Smooth muscle cell (in vitro differentiated cells): ENCODE measurements at regions not wholly inside any gene's neighbourhood (a gene's known extent, or its start where the extent isn't known, plus 50 kb on each side); places are given as distances from the start of the nearest gene placed in this dataset.

ENCODE experiments used
- DNase-seq: peaks from one replicate; lab custom pipeline; 2025; ENCODE audit not compliant: unreplicated experiment; lab: John Stamatoyannopoulos, UW
- H2AFZ ChIP-seq: fragments of 200-600 bp; sonication (generic); 2 replicates; pipeline ENCODE4 v1.6.0; 2016; ENCODE audit warnings: antibody characterized with exemption, low read depth, mild to moderate bottlenecking
- H3F3A ChIP-seq: fragments of 200-600 bp; sonication (generic); 2 replicates; pipeline ENCODE4 v1.6.0; 2017; ENCODE audit warnings: antibody characterized with exemption, low read depth
- H3K27ac ChIP-seq: fragments of 200-600 bp; sonication (generic); 2 replicates; pipeline ENCODE4 v1.5.1; 2016; ENCODE audit warnings: low read depth, mild to moderate bottlenecking
- H3K27me3 ChIP-seq: fragments of 200-600 bp; sonication (generic); 2 replicates; pipeline ENCODE4 v1.6.1; 2016; ENCODE audit warnings: low read depth, mild to moderate bottlenecking
- H3K36me3 ChIP-seq: fragments of 200-600 bp; sonication (generic); 2 replicates; pipeline ENCODE4 v1.5.1; 2016; ENCODE audit warnings: low read depth
- H3K4me1 ChIP-seq: fragments of 200-600 bp; sonication (generic); 2 replicates; pipeline ENCODE4 v1.5.1; 2016; ENCODE audit warnings: low read depth
- H3K4me2 ChIP-seq: fragments of 200-600 bp; sonication (generic); 2 replicates; pipeline ENCODE4 v1.6.0; 2016; ENCODE audit warnings: mild to moderate bottlenecking
- H3K4me3 ChIP-seq: fragments of 200-600 bp; sonication (generic); 2 replicates; pipeline ENCODE4 v1.5.1; 2016; ENCODE audit warnings: mild to moderate bottlenecking
- H3K79me2 ChIP-seq: fragments of 200-600 bp; sonication (generic); 2 replicates; pipeline ENCODE4 v1.6.0; 2016; ENCODE audit warnings: low read depth, mild to moderate bottlenecking
- H3K9ac ChIP-seq: fragments of 200-600 bp; sonication (generic); 2 replicates; pipeline ENCODE4 v1.6.0; 2016; ENCODE audit warnings: low read depth
- H3K9me3 ChIP-seq: fragments of 200-600 bp; sonication (generic); replicated peaks from 2 replicates; pipeline ENCODE4 v1.5.1; 2016; ENCODE audit warnings: low read depth
- H4K20me1 ChIP-seq: fragments of 200-600 bp; sonication (generic); 2 replicates; pipeline ENCODE4 v1.6.0; 2016; ENCODE audit warnings: low read depth
- CTCF ChIP-seq: fragments of 200-600 bp; sonication (generic); IDR thresholded peaks from 2 replicates; pipeline ENCODE4 v1.5.1; 2017; ENCODE audit warnings: borderline replicate concordance, mild to moderate bottlenecking, antibody characterized with exemption; ENCODE audit not compliant: insufficient read depth, poor library complexity, severe bottlenecking
- WGBS: methylation state at CpG from one replicate; pipeline ENCODE4 v1.1.7; 2016; ENCODE audit warnings: low lambda C conversion rate; 5-methylcytosine and 5-hydroxymethylcytosine counted together

- WGBS = 99% methylated on average over 10 of the region's 10 CpGs
- Histone ChIP-seq H2AFZ (no peak overlapping the region), H3K27me3 (no peaks in the 10 kb centered on the region), H4K20me1 (no peaks in the 10 kb centered on the region), H3K4me2 (no peak overlapping the region), H3F3A (no peaks in the 10 kb centered on the region), H3K36me3 (no peaks in the 10 kb centered on the region), H3K4me1 (peaks cover 20% of the 10 kb centered on the region), H3K9ac (no peak overlapping the region), H3K79me2 (no peaks in the 10 kb centered on the region), H3K9me3 (no peaks in the 10 kb centered on the region), H3K27ac (no peak overlapping the region), H3K4me3 (no peak overlapping the region)
- no peak for TF ChIP-seq CTCF
- no peak for DNase-seq
These were observed 134.5 kb upstream of the C2CD4B start for GRCh38 chr15:62299541-62299940.

- no peaks in the 10 kb centered on the region for H3F3A ChIP-seq
- WGBS = 87% methylated on average over 3 of the region's 3 CpGs
- no peak overlapping the region for H2AFZ ChIP-seq
- H4K20me1 ChIP-seq = no peaks in the 10 kb centered on the region
- no peak for DNase-seq
- no peaks in the 10 kb centered on the region for H3K9me3 ChIP-seq
- no peak overlapping the region for H3K27ac ChIP-seq
- H3K4me3 ChIP-seq = no peak overlapping the region
- TF ChIP-seq CTCF = no peak
- no peaks in the 10 kb centered on the region for H3K36me3 ChIP-seq
- H3K4me2 ChIP-seq = no peak overlapping the region
- H3K79me2 ChIP-seq = no peaks in the 10 kb centered on the region
- H3K27me3 ChIP-seq = no peaks in the 10 kb centered on the region
- H3K9ac ChIP-seq = no peak overlapping the region
- H3K4me1 ChIP-seq = peaks cover 3% of the 10 kb centered on the region
These were observed 137.0 kb upstream of the C2CD4B start for GRCh38 chr15:62301993-62302675.

GRCh38 chr15:62306851-62307504 lies 141.9 kb upstream of the C2CD4B start:
- Histone ChIP-seq H3K27me3 (no peaks in the 10 kb centered on the region), H3K9ac (no peak overlapping the region), H3F3A (peaks cover 2% of the 10 kb centered on the region), H3K36me3 (no peaks in the 10 kb centered on the region), H3K9me3 (no peaks in the 10 kb centered on the region), H3K4me1 (peaks cover 4% of the 10 kb centered on the region), H3K4me3 (no peak overlapping the region), H3K4me2 (peak overlapping the region; percentile 37), H3K79me2 (no peaks in the 10 kb centered on the region), H3K27ac (peak overlapping the region; percentile 53), H4K20me1 (no peaks in the 10 kb centered on the region), H2AFZ (peak overlapping the region; percentile 50)
- TF ChIP-seq CTCF = peak; percentile 68
- no peak for DNase-seq
- WGBS = 13% methylated on average over 9 of the region's 9 CpGs
